ENCODE measurements at regions not wholly inside any gene's neighbourhood (a gene's known extent, or its start where the extent isn't known, plus 50 kb on each side); places are given as distances from the start of the nearest gene placed in this dataset.
A peak's percentile ranks its signal among the peaks of the same experiment; 100 is the strongest.

- Histone ChIP-seq H3K79me2 (no peaks in the 10 kb centered on the region), H4K20me1 (ENCODE audit: insufficient read depth, poor library complexity, severe bottlenecking) (no peaks in the 10 kb centered on the region), H2AFZ (no peak overlapping the region), H3K4me1 (ENCODE audit: insufficient read depth) (no peaks in the 10 kb centered on the region), H3K27me3 (peaks cover 42% of the 10 kb centered on the region), H3K4me3 (no peak overlapping the region), H3K27ac (no peak overlapping the region), H3K36me3 (replicated peaks; ENCODE audit: insufficient read depth, low read depth) (no peaks in the 10 kb centered on the region), H3K4me2 (no peak overlapping the region), H3K9me3 (ENCODE audit: low read depth) (no peaks in the 10 kb centered on the region), H3K9me2 (replicated peaks; ENCODE audit: insufficient read depth) (no peaks in the 10 kb centered on the region)
- no peak for TF ChIP-seq EZH2 (IDR thresholded peaks at IDR 0.05; ENCODE audit: borderline replicate concordance)
- TF ChIP-seq EZH2phosphoT487 (IDR thresholded peaks at IDR 0.05; ENCODE audit: low read depth, severe bottlenecking, unreplicated experiment), result no peak
- no peak for TF ChIP-seq CTCF (IDR thresholded peaks at IDR 0.05; ENCODE audit: poor library complexity)
- 62% methylated on average over 5 of the region's 5 CpGs for WGBS (ENCODE audit: low lambda C conversion rate, missing lambda C conversion rate)
- no peak for DNase-seq (ENCODE audit: low spot score)
Measured at GRCh38 chr6:84425971-84426705, 198.7 kb upstream of the CEP162 start.

- whole genome bisulfite sequencing (ENCODE audit: low lambda C conversion rate, missing lambda C conversion rate), result 15% methylated on average over 4 of the region's 4 CpGs
- Histone ChIP-seq H3K9me2 (replicated peaks; ENCODE audit: insufficient read depth) (no peaks in the 10 kb centered on the region), H4K20me1 (ENCODE audit: insufficient read depth, poor library complexity, severe bottlenecking) (no peaks in the 10 kb centered on the region), H3K9me3 (ENCODE audit: low read depth) (no peaks in the 10 kb centered on the region), H3K27ac (no peak overlapping the region), H3K4me3 (no peak overlapping the region), H3K27me3 (peaks cover 42% of the 10 kb centered on the region), H2AFZ (no peak overlapping the region), H3K36me3 (replicated peaks; ENCODE audit: insufficient read depth, low read depth) (no peaks in the 10 kb centered on the region), H3K4me1 (ENCODE audit: insufficient read depth) (no peaks in the 10 kb centered on the region), H3K79me2 (no peaks in the 10 kb centered on the region), H3K4me2 (no peak overlapping the region)
- DNase-seq (ENCODE audit: low spot score), result no peak
- TF ChIP-seq CTCF (IDR thresholded peaks at IDR 0.05; ENCODE audit: poor library complexity), result no peak
Measured at GRCh38 chr6:84424956-84425355, 197.5 kb upstream of the CEP162 start.

- no peaks in the 10 kb centered on the region for H4K20me1 ChIP-seq (ENCODE audit: insufficient read depth, poor library complexity, severe bottlenecking)
- H3K36me3 ChIP-seq (replicated peaks; ENCODE audit: insufficient read depth, low read depth), result no peaks in the 10 kb centered on the region
- no peaks in the 10 kb centered on the region for H3K9me3 ChIP-seq (ENCODE audit: low read depth)
- H3K4me1 ChIP-seq (ENCODE audit: insufficient read depth), result no peaks in the 10 kb centered on the region
- H3K27ac ChIP-seq, result no peak overlapping the region
- DNase-seq (ENCODE audit: low spot score), result peak; percentile 75
- H3K4me2 ChIP-seq, result peak overlapping the region; percentile 52
- WGBS (ENCODE audit: low lambda C conversion rate, missing lambda C conversion rate), result 7% methylated on average over 13 of the region's 13 CpGs
- H3K4me3 ChIP-seq, result no peak overlapping the region
- H3K27me3 ChIP-seq, result peaks cover 36% of the 10 kb centered on the region
- H3K9me2 ChIP-seq (replicated peaks; ENCODE audit: insufficient read depth), result no peaks in the 10 kb centered on the region
- H2AFZ ChIP-seq, result no peak overlapping the region
- no peak for TF ChIP-seq EZH2 (IDR thresholded peaks at IDR 0.05; ENCODE audit: borderline replicate concordance)
- TF ChIP-seq CTCF (IDR thresholded peaks at IDR 0.05; ENCODE audit: poor library complexity), result peak; percentile 88
- H3K79me2 ChIP-seq, result no peaks in the 10 kb centered on the region
Measured at GRCh38 chr6:84422380-84422968, 195.0 kb upstream of the CEP162 start.

All from hepatocyte (in vitro differentiated cells).